Karpas-422 (cell line): ENCODE measurements at regions not wholly inside any gene's neighbourhood (a gene's known extent, or its start where the extent isn't known, plus 50 kb on each side); places are given as distances from the start of the nearest gene placed in this dataset.
"Not testable (repeated sequence)": the region's sequence is repeated elsewhere in the genome, so short reads cannot be mapped to it uniquely, and the experiment has no call there.

ENCODE experiments used
- DNase-seq: peaks from one replicate; pipeline ENCODE4 v3.0.0-alpha.2; 2015
- H2AFZ ChIP-seq: fragments of 200-600 bp; sonication (generic); 2 replicates; pipeline ENCODE4 v1.6.1; 2014; ENCODE audit warnings: antibody characterized with exemption, low read length, mixed read lengths
- H3K27ac ChIP-seq: fragments of 200-600 bp; sonication (generic); 2 replicates; pipeline ENCODE4 v1.5.1; 2014; ENCODE audit warnings: mild to moderate bottlenecking, low read length, moderate library complexity
- H3K27me3 ChIP-seq: fragments of 200-600 bp; sonication (generic); 2 replicates; pipeline ENCODE4 v1.6.1; 2014; ENCODE audit warnings: low read length, mixed read lengths
- H3K36me3 ChIP-seq: fragments of 200-600 bp; sonication (generic); 2 replicates; pipeline ENCODE4 v1.6.1; 2014; ENCODE audit warnings: low read length, mixed read lengths; ENCODE audit not compliant: insufficient read depth
- H3K4me1 ChIP-seq: fragments of 200-600 bp; sonication (generic); 2 replicates; pipeline ENCODE4 v1.6.1; 2014; ENCODE audit warnings: mild to moderate bottlenecking, low read length, mixed read lengths
- H3K4me2 ChIP-seq: fragments of 200-600 bp; sonication (generic); 2 replicates; pipeline ENCODE4 v1.6.1; 2014; ENCODE audit warnings: low read length, low read depth, mild to moderate bottlenecking; ENCODE audit not compliant: poor library complexity, severe bottlenecking
- H3K4me3 ChIP-seq: fragments of 200-600 bp; sonication (generic); 2 replicates; pipeline ENCODE4 v1.5.1; 2014; ENCODE audit warnings: mild to moderate bottlenecking, antibody characterized with exemption, low read length, mixed read lengths
- H3K79me2 ChIP-seq: fragments of 200-600 bp; sonication (generic); 2 replicates; pipeline ENCODE4 v1.6.1; 2014; ENCODE audit warnings: mild to moderate bottlenecking, low read length, mixed read lengths
- H3K9ac ChIP-seq: fragments of 200-600 bp; sonication (generic); 2 replicates; pipeline ENCODE4 v1.6.0; 2014; ENCODE audit warnings: low read length
- H3K9me2 ChIP-seq: fragments of 200-600 bp; sonication (generic), shearing (Covaris generic); replicated peaks from 2 replicates; pipeline ENCODE4 v1.6.0; 2014; ENCODE audit warnings: mild to moderate bottlenecking, low read length, moderate library complexity; ENCODE audit not compliant: insufficient read depth
- H3K9me3 ChIP-seq: fragments of 300-700, 200-600 bp; sonication (generic); 2 replicates; pipeline ENCODE4 v1.6.1; 2014; ENCODE audit warnings: low read length, mixed read lengths
- H4K20me1 ChIP-seq: fragments of 200-600 bp; sonication (generic); 2 replicates; pipeline ENCODE4 v1.6.1; 2014; ENCODE audit warnings: mild to moderate bottlenecking, antibody characterized with exemption, low read length, low read depth; ENCODE audit not compliant: insufficient read depth

GRCh38 chr7:113548561-113548960 is 370.2 kb downstream of the PPP1R3A start:
- no peak overlapping the region for H2AFZ ChIP-seq
- H3K4me3 ChIP-seq: no peak overlapping the region
- no peaks in the 10 kb centered on the region for H3K27me3 ChIP-seq
- no peak overlapping the region for H3K4me2 ChIP-seq
- H3K36me3 ChIP-seq: no peaks in the 10 kb centered on the region
- H3K9ac ChIP-seq: no peak overlapping the region
- H3K4me1 ChIP-seq: no peaks in the 10 kb centered on the region
- H3K79me2 ChIP-seq: no peaks in the 10 kb centered on the region
- H4K20me1 ChIP-seq: no peaks in the 10 kb centered on the region
- DNase-seq: no peak
- H3K27ac ChIP-seq: no peak overlapping the region
- no peaks in the 10 kb centered on the region; the same call in 1 of the 2 replicates for H3K9me3 ChIP-seq
- no peaks in the 10 kb centered on the region for H3K9me2 ChIP-seq

GRCh38 chr7:113548137-113548536 is 370.7 kb downstream of the PPP1R3A start:
- Histone ChIP-seq H3K9me2 (no peaks in the 10 kb centered on the region), H3K9ac (no peak overlapping the region), H3K36me3 (no peaks in the 10 kb centered on the region), H3K4me1 (no peaks in the 10 kb centered on the region), H3K4me3 (no peak overlapping the region), H3K27me3 (no peaks in the 10 kb centered on the region), H4K20me1 (no peaks in the 10 kb centered on the region), H3K79me2 (no peaks in the 10 kb centered on the region), H3K27ac (no peak overlapping the region), H2AFZ (no peak overlapping the region), H3K4me2 (no peak overlapping the region), H3K9me3 (no peaks in the 10 kb centered on the region; the same call in 1 of the 2 replicates)
- no peak for DNase-seq

GRCh38 chr7:113521468-113521867 is 397.3 kb downstream of the PPP1R3A start:
- Histone ChIP-seq H3K9me2 (no peaks in the 10 kb centered on the region), H3K4me1 (no peaks in the 10 kb centered on the region), H3K79me2 (no peaks in the 10 kb centered on the region), H4K20me1 (no peaks in the 10 kb centered on the region), H2AFZ (no peak overlapping the region), H3K9me3 (no peaks in the 10 kb centered on the region), H3K4me3 (no peak overlapping the region), H3K36me3 (no peaks in the 10 kb centered on the region), H3K27me3 (no peaks in the 10 kb centered on the region), H3K9ac (no peak overlapping the region), H3K27ac (no peak overlapping the region), H3K4me2 (no peak overlapping the region)
- DNase-seq: no peak

DNA sequence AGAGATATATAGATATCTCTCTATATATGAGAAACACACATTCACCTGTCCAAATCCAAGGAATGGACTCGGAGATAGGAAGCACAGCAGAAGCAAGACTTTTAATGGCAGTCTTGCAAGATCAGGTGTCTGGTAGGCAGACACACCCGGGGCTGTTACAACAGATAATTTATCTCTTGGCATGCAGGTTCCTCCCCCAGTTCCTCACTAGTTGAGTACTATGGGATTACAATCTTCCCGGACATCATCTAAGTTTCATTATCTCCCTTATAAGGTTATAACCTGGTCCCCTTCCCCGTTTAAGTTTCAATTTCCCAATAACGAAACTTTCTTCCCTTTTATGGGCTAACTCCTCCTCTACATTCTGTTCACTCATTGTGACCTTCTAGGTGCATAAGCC is 399.3 kb downstream of the PPP1R3A start:
- no peaks in the 10 kb centered on the region for H3K79me2 ChIP-seq
- no peak overlapping the region for H3K4me3 ChIP-seq
- no peaks in the 10 kb centered on the region for H3K36me3 ChIP-seq
- no peak overlapping the region for H3K4me2 ChIP-seq
- no peaks in the 10 kb centered on the region for H3K4me1 ChIP-seq
- no peak overlapping the region for H2AFZ ChIP-seq
- no peaks in the 10 kb centered on the region for H4K20me1 ChIP-seq
- H3K9me3 ChIP-seq: no peaks in the 10 kb centered on the region
- H3K9me2 ChIP-seq: no peaks in the 10 kb centered on the region
- H3K9ac ChIP-seq: no peak overlapping the region
- DNase-seq: no peak
- no peaks in the 10 kb centered on the region for H3K27me3 ChIP-seq
- H3K27ac ChIP-seq: no peak overlapping the region

GRCh38 chr7:113504691-113505090 is 386.3 kb upstream of the SMIM30 start:
- H3K9ac ChIP-seq: no peak overlapping the region
- H3K27ac ChIP-seq: no peak overlapping the region
- H3K79me2 ChIP-seq: no peaks in the 10 kb centered on the region
- DNase-seq: no peak
- no peak overlapping the region for H2AFZ ChIP-seq
- no peaks in the 10 kb centered on the region for H4K20me1 ChIP-seq
- no peaks in the 10 kb centered on the region for H3K36me3 ChIP-seq
- H3K9me3 ChIP-seq: no peaks in the 10 kb centered on the region
- H3K4me2 ChIP-seq: no peak overlapping the region
- no peaks in the 10 kb centered on the region for H3K9me2 ChIP-seq
- no peak overlapping the region for H3K4me3 ChIP-seq
- H3K4me1 ChIP-seq: no peaks in the 10 kb centered on the region
- no peaks in the 10 kb centered on the region for H3K27me3 ChIP-seq

DNA sequence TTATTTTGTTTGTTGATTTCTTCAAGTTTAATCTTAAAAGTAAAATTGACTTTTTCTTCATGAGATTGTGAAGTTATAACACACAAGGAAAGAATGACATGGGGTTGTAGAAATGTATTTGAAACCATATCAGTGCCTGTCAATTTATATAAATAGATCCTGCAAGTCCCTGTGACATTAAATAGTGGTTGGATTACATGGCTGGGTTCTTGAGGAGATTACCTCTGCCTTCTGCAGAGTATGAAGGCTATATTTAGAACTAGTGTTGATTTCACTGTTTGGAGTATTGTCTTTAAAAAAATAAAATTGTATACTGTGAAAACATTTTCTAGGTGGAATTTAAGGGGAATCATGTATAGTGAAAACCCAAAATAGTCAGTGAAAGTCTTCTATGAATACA is 385.8 kb upstream of the SMIM30 start:
- no peak for DNase-seq
- Histone ChIP-seq H3K9ac (no peak overlapping the region), H3K4me1 (no peaks in the 10 kb centered on the region), H3K36me3 (no peaks in the 10 kb centered on the region), H3K9me2 (no peaks in the 10 kb centered on the region), H2AFZ (no peak overlapping the region), H3K79me2 (no peaks in the 10 kb centered on the region), H3K27me3 (no peaks in the 10 kb centered on the region), H3K4me2 (no peak overlapping the region), H3K4me3 (no peak overlapping the region), H3K27ac (no peak overlapping the region), H3K9me3 (no peaks in the 10 kb centered on the region), H4K20me1 (no peaks in the 10 kb centered on the region)

GRCh38 chr7:113496586-113496985 is 378.2 kb upstream of the SMIM30 start:
- not testable (repeated sequence) for H3K4me2 ChIP-seq, H3K4me1 ChIP-seq

GRCh38 chr7:113494797-113495566 is 376.6 kb upstream of the SMIM30 start:
- not testable (repeated sequence) for H2AFZ ChIP-seq, H3K4me2 ChIP-seq, H3K9me3 ChIP-seq, H3K79me2 ChIP-seq, DNase-seq, H3K4me1 ChIP-seq, H3K9me2 ChIP-seq, H3K36me3 ChIP-seq, H3K27me3 ChIP-seq, H3K4me3 ChIP-seq, H4K20me1 ChIP-seq, H3K27ac ChIP-seq, H3K9ac ChIP-seq

More at GRCh38 chr7:113496586-113496985, 378.2 kb upstream of the SMIM30 start:
- not testable (repeated sequence) for H3K9ac ChIP-seq, H3K36me3 ChIP-seq, H3K27ac ChIP-seq, H2AFZ ChIP-seq, H3K9me2 ChIP-seq, DNase-seq, H3K9me3 ChIP-seq, H3K79me2 ChIP-seq, H4K20me1 ChIP-seq, H3K4me3 ChIP-seq, H3K27me3 ChIP-seq
